HepG2 (cell line): ENCODE measurements at regions not wholly inside any gene's neighbourhood (a gene's known extent, or its start where the extent isn't known, plus 50 kb on each side); places are given as distances from the start of the nearest gene placed in this dataset.

Experiments
- ARNT ChIP-seq: fragments of 450-650 bp; IDR thresholded peaks from 2 replicates; pipeline ENCODE4 v1.6.1; 2017
- MIER3 ChIP-seq: IDR thresholded peaks from 2 replicates; pipeline ENCODE4 v1.6.1; 2016; ENCODE audit warnings: missing compliant biosample characterization, borderline replicate concordance
- SMC3 ChIP-seq: IDR thresholded peaks from 2 replicates; pipeline ENCODE4 v1.6.1; 2011; ENCODE audit warnings: low read length, improper control_type of control experiment
- SP4 ChIP-seq: sonication (generic); formaldehyde crosslinking; IDR thresholded peaks from 2 replicates; pipeline ENCODE4 v1.8.1; 2023; ENCODE audit warnings: mild to moderate bottlenecking, missing genetic modification reagents
- ZNF318 ChIP-seq: sonication (generic); formaldehyde crosslinking; IDR thresholded peaks from 2 replicates; pipeline ENCODE4 v1.4.0; 2020; ENCODE audit warnings: mild to moderate bottlenecking, missing genetic modification reagents
- TF ChIP-seq, protein P1 (sequence below): sonication (generic); formaldehyde crosslinking; IDR thresholded peaks from 2 replicates; pipeline ENCODE4 v1.5.0; 2020; ENCODE audit warnings: mild to moderate bottlenecking, missing genetic modification reagents, moderate library complexity

GRCh38 chr3:82058809-82059208, 297.4 kb upstream of the GBE1 start:
- TF ChIP-seq MIER3 (CRISPR knock-in tag) (no peak), ARNT (no peak), ZNF318 (no peak), SMC3 (no peak), SP4 (CRISPR knock-in tag) (no peak)
- TF ChIP-seq, protein P1, sequence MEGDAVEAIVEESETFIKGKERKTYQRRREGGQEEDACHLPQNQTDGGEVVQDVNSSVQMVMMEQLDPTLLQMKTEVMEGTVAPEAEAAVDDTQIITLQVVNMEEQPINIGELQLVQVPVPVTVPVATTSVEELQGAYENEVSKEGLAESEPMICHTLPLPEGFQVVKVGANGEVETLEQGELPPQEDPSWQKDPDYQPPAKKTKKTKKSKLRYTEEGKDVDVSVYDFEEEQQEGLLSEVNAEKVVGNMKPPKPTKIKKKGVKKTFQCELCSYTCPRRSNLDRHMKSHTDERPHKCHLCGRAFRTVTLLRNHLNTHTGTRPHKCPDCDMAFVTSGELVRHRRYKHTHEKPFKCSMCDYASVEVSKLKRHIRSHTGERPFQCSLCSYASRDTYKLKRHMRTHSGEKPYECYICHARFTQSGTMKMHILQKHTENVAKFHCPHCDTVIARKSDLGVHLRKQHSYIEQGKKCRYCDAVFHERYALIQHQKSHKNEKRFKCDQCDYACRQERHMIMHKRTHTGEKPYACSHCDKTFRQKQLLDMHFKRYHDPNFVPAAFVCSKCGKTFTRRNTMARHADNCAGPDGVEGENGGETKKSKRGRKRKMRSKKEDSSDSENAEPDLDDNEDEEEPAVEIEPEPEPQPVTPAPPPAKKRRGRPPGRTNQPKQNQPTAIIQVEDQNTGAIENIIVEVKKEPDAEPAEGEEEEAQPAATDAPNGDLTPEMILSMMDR (CRISPR knock-in tag), result no peak
